WI38 (cell line): ENCODE measurements at regions not wholly inside any gene's neighbourhood (a gene's known extent, or its start where the extent isn't known, plus 50 kb on each side); places are given as distances from the start of the nearest gene placed in this dataset.
"Not testable (repeated sequence)": the region's sequence is repeated elsewhere in the genome, so short reads cannot be mapped to it uniquely, and the experiment has no call there.

ENCODE experiments used
- H3K4me3 ChIP-seq: 2 replicates; pipeline ENCODE4 v1.5.1; 2011; ENCODE audit warnings: low read depth, mild to moderate bottlenecking, control low read depth, low read length
- TF ChIP-seq, protein P1 (sequence below): IDR thresholded peaks from 2 replicates; pipeline ENCODE4 v1.5.1; 2012; ENCODE audit warnings: low read depth, mild to moderate bottlenecking, control low read depth, low read length

DNA sequence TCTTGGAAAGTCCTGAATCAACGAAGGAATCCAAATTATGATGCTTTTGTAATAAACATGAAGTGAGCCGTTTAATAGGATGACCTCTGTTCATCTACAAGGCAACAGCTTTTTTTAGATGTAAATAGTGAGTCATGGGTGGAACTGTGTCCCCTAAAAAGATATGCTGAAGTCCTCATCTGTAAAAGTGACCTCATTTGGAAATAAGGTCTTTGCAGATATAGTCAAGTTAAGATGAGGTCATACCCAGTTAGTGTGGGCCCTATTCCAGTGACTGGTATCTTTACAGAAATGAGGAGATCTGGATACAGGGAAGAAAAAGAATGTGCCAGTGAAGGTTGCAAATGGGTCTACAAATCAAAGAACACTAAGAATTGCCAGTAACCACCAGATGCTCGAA lies 1287.3 kb upstream of the ADGRL4 start:
- H3K4me3 ChIP-seq, result no peak overlapping the region
- TF ChIP-seq, protein P1, sequence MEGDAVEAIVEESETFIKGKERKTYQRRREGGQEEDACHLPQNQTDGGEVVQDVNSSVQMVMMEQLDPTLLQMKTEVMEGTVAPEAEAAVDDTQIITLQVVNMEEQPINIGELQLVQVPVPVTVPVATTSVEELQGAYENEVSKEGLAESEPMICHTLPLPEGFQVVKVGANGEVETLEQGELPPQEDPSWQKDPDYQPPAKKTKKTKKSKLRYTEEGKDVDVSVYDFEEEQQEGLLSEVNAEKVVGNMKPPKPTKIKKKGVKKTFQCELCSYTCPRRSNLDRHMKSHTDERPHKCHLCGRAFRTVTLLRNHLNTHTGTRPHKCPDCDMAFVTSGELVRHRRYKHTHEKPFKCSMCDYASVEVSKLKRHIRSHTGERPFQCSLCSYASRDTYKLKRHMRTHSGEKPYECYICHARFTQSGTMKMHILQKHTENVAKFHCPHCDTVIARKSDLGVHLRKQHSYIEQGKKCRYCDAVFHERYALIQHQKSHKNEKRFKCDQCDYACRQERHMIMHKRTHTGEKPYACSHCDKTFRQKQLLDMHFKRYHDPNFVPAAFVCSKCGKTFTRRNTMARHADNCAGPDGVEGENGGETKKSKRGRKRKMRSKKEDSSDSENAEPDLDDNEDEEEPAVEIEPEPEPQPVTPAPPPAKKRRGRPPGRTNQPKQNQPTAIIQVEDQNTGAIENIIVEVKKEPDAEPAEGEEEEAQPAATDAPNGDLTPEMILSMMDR, result no peak

DNA sequence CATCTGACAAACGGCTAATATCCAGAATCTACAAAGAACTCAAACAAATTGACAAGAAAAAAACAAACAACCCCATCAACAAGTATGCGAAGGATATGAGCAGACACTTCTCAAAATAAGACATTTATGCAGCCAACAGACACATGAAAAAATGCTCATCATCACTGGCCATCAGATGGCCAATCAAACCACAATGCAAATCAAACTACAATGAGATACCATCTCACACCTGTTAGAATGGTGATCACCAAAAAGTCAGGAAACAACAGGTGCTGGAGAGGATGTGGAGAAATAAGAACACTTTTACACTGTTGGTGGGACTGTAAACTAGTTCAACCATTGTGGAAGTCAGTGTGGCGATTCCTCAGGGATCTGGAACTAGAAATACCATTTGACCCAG lies 1282.2 kb upstream of the ADGRL4 start:
- H3K4me3 ChIP-seq, result not testable (repeated sequence)

DNA sequence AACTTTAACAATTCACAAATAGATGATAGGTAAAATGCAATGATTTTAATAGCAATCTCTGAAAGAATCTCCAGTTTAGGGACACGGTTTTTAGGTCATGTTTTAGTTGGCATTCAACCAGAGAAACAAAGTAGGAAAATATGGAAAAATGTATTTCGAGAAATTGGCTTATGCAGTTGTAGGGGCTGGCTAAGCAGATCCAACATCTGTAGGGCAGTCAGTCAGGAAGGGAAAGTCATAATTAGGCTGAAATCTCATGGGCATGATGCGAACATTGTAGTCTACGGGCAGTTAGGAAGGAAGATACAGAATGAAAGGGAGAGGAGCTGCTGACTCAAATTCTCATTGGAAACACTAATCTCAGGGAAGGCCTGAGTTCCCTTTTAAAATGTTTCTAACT lies 1276.0 kb upstream of the ADGRL4 start:
- H3K4me3 ChIP-seq, result no peak overlapping the region
- TF ChIP-seq, protein P1, result no peak

DNA sequence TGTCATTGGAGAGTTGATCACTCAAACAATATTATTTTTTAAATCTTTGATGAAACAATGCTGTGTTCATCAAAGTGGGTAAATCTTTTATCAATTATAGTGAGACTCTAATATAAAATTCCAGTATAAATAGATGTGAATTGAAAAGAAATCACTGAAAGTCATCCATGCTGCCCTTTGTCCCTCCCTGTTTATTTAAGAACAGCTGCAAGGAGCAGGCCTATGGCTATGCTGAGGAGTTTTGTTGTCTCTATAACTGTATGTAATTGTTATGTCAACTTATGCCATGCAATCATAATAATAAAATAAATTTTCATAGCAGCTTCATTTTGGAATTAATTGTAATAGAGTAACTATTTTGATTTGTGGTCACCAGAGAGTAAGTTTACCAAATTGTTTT lies 1272.4 kb upstream of the ADGRL4 start:
- TF ChIP-seq, protein P1, result no peak

DNA sequence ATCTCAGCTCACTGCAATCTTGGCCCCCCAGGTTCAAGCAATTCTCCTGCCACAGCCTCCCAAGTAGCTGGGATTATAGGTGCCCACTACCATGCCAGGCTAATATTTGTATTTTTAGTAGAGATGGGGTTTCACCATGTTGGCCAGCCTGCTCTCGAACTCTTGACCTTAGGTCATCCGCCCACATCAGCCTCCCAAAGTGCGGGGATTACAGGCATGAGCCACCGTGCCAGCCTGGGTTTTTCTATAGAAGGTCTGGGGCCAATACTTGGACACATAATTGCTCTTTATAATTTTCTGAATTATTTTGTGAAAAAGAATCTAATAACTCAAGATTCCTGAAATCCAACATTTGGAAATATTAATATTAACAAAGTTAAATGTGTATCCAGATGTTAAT lies 1267.7 kb upstream of the ADGRL4 start:
- TF ChIP-seq, protein P1, result no peak
- H3K4me3 ChIP-seq, result no peak overlapping the region

More for the DNA sequence above, 1272.4 kb upstream of the ADGRL4 start:
- no peak overlapping the region for H3K4me3 ChIP-seq

DNA sequence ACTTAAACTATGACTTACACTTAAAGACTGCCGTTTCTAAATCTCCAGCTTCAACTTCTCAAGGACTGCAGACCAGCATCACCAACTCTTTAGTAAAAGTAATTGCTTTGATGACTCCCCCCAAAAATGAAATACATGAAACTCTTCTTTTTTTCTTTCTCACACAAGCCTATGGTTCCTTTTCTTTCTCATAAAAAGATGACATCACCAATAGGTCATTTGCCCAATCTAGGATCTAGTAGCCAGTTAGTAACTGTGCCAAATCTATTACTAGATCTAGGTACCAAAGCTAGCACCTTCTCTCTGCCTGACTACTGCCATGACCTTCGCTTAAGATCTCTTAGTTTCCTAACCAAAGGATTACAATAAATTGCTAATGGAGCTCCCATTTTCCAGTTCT lies 1266.0 kb upstream of the ADGRL4 start:
- TF ChIP-seq, protein P1, result no peak
- no peak overlapping the region for H3K4me3 ChIP-seq

DNA sequence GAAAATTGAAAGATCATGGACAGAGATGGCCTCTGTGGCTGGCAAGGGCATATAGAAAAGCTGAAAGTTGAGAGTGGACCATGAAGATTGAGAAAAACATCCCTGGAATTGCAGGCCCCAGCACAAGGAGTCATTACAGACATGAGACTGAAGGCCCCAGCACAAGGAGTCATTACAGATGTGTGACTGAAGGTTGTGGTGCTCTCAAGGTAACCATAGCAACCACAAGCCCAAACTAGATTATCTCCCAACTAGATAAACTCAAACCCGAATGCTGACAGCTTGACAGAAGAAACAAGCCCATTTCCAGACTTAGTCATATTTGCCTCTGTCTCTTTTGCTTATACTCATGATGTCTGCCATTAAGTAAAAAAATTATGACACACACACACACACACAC lies 1252.1 kb upstream of the ADGRL4 start:
- H3K4me3 ChIP-seq, result no peak overlapping the region
- TF ChIP-seq, protein P1, result no peak

- TF ChIP-seq, protein P1, result no peak
- H3K4me3 ChIP-seq, result no peak overlapping the region
Measured at GRCh38 chr1:80251591-80251990, 1245.1 kb upstream of the ADGRL4 start.
